Brain microvascular endothelial cell (primary cell): ENCODE measurements at regions not wholly inside any gene's neighbourhood (a gene's known extent, or its start where the extent isn't known, plus 50 kb on each side); places are given as distances from the start of the nearest gene placed in this dataset.

Experiments
- DNase-seq: peaks from one replicate; pipeline ENCODE4 v3.0.0-alpha.2; 2020
- H3K27ac ChIP-seq: fragments of 250-450 bp; sonication (Bioruptor Pico); 2 replicates; pipeline ENCODE4 v1.5.1; 2020; ENCODE audit warnings: mild to moderate bottlenecking, moderate library complexity
- H3K27me3 ChIP-seq: fragments of 250-450 bp; sonication (Bioruptor Pico); replicated peaks from 2 replicates; pipeline ENCODE4 v1.5.1; 2020; ENCODE audit warnings: mild to moderate bottlenecking
- H3K36me3 ChIP-seq: fragments of 250-450 bp; sonication (Bioruptor Pico); replicated peaks from 2 replicates; pipeline ENCODE4 v1.5.1; 2020; ENCODE audit warnings: mild to moderate bottlenecking
- H3K4me3 ChIP-seq: 2 replicates; pipeline ENCODE4 v1.5.1; 2011; ENCODE audit warnings: low read depth, mild to moderate bottlenecking, control low read depth, low read length, moderate library complexity
- CTCF ChIP-seq: IDR thresholded peaks from 2 replicates; pipeline ENCODE4 v1.5.1; 2011; ENCODE audit warnings: low read depth, mild to moderate bottlenecking, moderate library complexity, low read length, control low read depth, inconsistent platforms; ENCODE audit errors: missing control alignments
- in situ Hi-C: cut with HindIII; loops from 2 replicates; pipeline ENCODE4 v1.10.0; 2017; ENCODE audit warnings: low sequenced_read_pairs, low pct_ligation_motif_present

- no peak overlapping the region for H3K4me3 ChIP-seq
- no peak for DNase-seq
- no peak overlapping the region for H3K27ac ChIP-seq
- in situ Hi-C loops: no loop called here
- no peaks in the 10 kb centered on the region for H3K36me3 ChIP-seq
- TF ChIP-seq CTCF: no peak
- H3K27me3 ChIP-seq: no peaks in the 10 kb centered on the region
Observed at GRCh38 chr2:136173126-136173525, 55.2 kb upstream of the CXCR4 start.

- H3K27ac ChIP-seq: no peak overlapping the region
- no peak overlapping the region for H3K4me3 ChIP-seq
- no peaks in the 10 kb centered on the region for H3K27me3 ChIP-seq
- TF ChIP-seq CTCF: no peak
- no peak for DNase-seq
- in situ Hi-C loops: no loop called here
- H3K36me3 ChIP-seq: no peaks in the 10 kb centered on the region
Observed at GRCh38 chr2:136171223-136171622, 53.3 kb upstream of the CXCR4 start.

DNA sequence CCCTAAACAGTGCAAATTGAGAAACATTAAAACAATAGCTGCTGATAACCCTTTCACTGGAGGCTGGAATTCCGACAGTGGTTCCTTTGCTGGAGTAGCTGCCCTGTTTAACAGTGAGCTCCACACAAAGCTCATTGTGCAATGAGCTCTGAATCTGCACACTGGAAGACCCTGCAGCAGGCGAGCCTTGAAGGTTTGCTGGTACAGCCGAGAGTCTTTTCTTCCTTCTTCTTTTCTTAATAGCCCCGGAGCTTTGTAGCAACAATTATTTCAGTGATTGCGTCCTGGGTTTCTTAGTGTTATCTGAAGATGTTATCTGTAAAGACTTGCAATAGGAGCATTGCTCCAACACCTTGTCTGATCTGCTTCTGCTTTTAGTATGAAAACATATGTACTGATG lies 50.8 kb upstream of the CXCR4 start:
- in situ Hi-C loops: no loop called here
- Histone ChIP-seq H3K27ac (no peak overlapping the region), H3K4me3 (no peak overlapping the region), H3K36me3 (no peaks in the 10 kb centered on the region), H3K27me3 (no peaks in the 10 kb centered on the region)
- DNase-seq: no peak
- no peak for TF ChIP-seq CTCF

DNA sequence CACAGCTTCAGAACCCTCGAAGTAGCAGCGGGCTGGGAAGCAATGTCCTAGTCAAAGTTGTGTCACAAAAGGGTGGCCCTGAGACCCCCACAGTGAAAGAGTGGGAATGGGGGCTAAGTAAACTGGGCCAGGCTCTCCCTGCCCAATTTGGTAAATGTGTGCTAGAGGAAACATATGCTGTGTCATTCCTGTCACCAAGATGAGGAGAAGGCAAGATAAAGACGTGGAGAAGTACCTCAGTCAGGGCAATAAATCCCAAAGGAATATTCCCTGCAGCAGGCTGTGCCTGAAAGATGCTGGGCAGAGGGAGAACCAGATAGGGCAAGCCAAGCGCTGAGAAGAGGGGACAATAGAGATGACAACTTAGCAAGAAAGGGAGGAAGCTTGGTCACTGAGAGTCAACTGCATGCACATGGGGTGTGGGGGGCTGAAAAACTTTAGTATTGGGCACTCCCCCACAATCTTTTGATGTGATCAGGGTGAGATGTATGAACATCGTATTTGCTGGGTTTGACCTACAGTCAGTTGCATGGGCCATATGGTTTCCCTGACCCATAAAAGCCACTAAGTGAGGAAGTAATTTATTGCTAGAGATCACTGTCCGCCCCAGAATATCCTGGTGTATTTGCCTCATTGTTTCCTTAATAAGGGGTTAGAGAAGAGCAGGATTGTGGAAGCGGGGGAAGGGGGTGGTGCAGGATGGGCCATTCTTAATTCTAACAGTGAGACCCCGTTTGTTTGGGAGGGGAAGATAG lies 49.9 kb upstream of the CXCR4 start:
- Histone ChIP-seq H3K27me3 (no peaks in the 10 kb centered on the region), H3K27ac (no peak overlapping the region), H3K36me3 (no peaks in the 10 kb centered on the region), H3K4me3 (no peak overlapping the region)
- DNase-seq: no peak
- in situ Hi-C loops: no loop called here
- no peak for TF ChIP-seq CTCF
